GM12872 (cell line): ENCODE measurements at regions not wholly inside any gene's neighbourhood (a gene's known extent, or its start where the extent isn't known, plus 50 kb on each side); places are given as distances from the start of the nearest gene placed in this dataset.

ENCODE experiments used
- TF ChIP-seq, protein P1 (sequence below): IDR thresholded peaks from 3 replicates; pipeline ENCODE4 v1.5.1; 2011; ENCODE audit warnings: low read depth, mild to moderate bottlenecking, low read length, moderate library complexity; ENCODE audit not compliant: insufficient read depth

DNA sequence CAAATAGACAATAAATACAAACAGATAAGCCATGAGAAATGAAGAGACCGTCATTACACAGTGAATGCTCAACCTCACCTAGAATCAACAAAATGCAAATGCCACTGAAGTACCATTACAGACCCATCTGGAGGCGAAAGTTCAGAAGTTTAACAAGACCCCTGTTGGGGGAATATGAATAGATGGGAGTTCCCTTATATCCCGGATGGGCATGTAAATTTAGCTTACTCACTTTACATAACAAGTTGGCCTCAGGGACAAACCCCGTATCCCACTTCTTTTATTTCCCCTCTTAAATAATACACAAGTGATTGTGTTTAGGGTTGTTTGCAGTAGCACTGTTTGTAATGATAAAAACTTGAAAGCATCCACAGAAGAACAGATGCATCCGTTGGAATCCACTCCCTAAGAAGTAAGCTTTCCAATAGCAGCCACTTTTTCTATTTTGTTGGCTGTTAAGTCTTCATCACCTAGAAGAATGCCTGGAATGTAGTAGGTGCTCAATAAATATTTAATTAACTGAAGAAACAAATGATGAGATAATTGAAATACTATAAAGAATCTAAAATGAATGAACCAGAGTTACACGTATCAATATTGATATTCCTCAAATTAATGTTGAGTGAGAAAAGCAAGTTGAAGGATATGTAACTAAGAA is 1076.3 kb upstream of the TENM3 start:
- TF ChIP-seq, protein P1, sequence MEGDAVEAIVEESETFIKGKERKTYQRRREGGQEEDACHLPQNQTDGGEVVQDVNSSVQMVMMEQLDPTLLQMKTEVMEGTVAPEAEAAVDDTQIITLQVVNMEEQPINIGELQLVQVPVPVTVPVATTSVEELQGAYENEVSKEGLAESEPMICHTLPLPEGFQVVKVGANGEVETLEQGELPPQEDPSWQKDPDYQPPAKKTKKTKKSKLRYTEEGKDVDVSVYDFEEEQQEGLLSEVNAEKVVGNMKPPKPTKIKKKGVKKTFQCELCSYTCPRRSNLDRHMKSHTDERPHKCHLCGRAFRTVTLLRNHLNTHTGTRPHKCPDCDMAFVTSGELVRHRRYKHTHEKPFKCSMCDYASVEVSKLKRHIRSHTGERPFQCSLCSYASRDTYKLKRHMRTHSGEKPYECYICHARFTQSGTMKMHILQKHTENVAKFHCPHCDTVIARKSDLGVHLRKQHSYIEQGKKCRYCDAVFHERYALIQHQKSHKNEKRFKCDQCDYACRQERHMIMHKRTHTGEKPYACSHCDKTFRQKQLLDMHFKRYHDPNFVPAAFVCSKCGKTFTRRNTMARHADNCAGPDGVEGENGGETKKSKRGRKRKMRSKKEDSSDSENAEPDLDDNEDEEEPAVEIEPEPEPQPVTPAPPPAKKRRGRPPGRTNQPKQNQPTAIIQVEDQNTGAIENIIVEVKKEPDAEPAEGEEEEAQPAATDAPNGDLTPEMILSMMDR, result no peak

DNA sequence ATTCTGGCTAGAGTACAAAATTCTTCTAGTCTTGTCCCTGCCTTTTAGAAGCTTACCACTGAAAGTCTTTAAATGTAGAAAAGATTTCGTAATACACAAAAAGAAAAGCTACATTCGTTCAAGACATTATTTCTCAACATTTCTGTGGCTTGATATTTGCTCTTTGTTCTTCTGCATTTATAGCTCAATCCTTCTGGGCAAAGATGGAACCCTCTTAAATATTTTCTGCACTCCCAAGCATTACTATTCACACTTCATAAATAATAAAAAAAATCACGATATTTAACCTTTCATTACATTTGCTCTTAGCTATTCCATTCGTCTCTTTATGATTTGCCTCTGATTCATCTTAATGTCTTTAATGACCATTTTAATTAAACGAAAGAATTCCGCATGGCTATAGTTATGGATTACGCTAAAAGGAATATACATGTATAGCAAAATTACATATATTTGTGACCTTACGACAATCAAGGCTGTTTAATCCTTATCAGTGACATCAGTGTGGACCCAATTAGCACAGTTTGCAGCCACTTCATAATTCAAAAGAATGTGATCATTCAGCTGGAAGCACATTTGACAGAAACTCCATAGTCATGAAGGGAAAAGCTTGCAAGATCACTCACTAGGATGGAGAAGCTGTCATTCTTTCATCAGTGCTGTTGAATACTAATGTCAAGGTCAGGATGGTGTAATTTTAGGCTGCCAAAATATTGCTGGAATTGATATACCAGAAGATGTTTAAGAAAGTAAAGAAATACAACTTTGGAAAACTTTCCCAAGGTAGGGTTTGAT is 1075.0 kb upstream of the TENM3 start:
- TF ChIP-seq, protein P1, result no peak

DNA sequence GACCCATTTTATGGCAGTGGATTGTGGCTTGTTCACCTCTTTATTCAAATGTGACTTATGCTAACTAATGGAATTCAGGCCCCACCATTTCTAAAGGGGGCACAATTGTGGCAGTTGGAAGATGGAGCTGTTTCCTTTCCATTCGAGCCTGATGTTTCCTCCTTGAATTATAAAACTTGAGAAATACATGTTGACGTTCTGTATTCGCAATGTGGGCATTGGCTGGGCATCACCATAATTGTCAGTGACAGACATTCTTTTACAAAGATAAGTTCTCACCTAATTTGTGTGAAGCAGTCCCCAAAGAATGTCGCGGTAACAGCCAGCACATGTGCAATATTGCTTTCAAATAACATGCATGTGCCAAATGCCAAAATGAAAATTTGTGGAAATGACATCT is 1070.2 kb upstream of the TENM3 start:
- TF ChIP-seq, protein P1, result no peak

DNA sequence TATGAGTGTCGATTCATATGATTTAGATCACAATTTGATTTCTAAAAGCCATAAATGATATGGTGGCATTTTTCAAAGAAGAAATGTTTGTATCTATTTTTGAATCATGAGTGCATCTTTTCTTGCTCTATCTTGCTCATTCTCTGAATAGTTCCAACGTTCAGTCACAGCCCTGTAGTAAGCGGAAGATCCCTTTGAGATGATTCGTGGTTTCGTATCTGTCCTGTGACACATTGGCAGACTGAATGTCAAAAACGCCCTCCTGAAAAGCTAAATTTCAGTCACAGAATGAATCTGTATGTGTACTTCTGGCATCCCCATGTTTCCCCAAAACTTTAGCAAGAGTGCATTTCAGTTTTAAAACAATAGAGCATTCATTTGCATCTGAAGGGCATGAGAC is 1066.9 kb upstream of the TENM3 start:
- TF ChIP-seq, protein P1, result no peak

DNA sequence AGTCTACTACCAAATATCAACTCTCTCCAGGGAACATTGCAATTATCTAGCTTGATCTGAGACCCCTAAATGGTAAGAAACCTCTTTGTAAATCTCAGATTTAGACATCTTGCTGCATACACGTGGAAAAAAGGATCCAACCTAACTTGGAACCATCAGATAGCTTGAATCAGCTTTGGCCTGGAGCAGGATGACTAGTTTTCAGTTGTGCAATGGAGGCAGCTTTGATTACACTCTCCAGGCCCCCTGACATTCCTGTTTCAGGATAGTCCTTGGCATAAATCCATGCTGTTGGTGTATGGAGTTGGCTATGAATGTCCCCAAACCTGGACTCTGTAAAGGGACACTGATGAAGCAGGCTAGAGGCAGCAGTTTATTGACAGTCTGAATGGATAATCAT is 1061.9 kb upstream of the TENM3 start:
- TF ChIP-seq, protein P1, result no peak

DNA sequence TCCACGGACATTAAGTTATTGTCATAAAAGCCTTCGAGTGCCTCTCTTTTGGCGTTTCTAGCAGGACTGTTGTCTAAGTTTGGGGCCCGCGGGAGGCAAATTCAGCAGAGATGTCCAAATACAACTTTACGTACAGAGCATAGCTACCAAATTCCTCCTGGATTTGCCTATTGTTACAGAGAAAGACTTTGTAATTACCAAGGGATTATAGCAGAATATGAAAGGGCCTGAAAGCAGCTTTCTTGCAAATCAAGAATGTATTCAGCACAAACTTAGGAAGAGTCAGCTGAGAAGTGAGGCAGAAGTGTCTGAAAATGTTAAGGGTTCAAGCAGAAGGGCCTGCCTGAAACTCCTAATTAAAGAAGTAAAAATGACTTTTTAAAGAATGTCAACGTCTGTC is 1053.5 kb upstream of the TENM3 start:
- TF ChIP-seq, protein P1, result no peak

DNA sequence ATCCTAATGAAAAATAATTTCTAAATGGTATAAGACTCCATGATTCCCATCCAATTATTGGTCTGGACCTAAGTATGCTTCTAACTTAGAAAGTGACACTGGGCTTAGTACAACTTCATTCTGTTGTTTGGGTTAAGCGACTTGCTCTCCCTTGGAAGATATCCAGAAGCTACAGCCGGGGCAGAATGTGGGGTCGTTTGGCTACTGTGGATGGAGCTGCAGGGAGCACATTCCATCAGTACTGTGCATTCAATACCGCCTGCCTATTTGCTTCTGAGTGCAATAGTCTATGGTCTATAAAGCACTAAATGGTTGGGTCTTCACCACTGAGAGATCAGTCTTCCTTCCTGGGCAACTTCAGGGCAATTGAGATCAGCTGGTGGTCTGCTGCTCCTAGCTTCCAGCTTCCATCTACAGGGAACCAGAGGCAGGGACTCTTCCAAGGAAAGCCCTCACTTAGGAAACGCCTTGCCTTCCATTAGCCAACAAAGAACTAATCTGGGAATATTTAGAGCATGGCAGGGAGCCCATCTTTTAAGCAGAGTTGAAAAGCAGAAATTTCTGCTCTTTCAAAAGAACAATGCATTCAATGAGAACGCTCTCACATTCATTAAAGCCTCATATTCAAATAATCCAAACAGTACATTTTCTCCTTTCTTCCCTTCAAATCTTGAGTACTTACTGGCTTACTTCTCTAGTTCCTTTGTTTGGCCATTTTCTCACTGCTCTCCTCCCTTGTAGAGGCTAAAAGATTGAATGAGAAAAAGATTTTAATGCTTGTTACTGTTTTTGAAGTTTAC is 1049.9 kb upstream of the TENM3 start:
- TF ChIP-seq, protein P1, result no peak
